ENCODE measurements at regions not wholly inside any gene's neighbourhood (a gene's known extent, or its start where the extent isn't known, plus 50 kb on each side); places are given as distances from the start of the nearest gene placed in this dataset.

DNA sequence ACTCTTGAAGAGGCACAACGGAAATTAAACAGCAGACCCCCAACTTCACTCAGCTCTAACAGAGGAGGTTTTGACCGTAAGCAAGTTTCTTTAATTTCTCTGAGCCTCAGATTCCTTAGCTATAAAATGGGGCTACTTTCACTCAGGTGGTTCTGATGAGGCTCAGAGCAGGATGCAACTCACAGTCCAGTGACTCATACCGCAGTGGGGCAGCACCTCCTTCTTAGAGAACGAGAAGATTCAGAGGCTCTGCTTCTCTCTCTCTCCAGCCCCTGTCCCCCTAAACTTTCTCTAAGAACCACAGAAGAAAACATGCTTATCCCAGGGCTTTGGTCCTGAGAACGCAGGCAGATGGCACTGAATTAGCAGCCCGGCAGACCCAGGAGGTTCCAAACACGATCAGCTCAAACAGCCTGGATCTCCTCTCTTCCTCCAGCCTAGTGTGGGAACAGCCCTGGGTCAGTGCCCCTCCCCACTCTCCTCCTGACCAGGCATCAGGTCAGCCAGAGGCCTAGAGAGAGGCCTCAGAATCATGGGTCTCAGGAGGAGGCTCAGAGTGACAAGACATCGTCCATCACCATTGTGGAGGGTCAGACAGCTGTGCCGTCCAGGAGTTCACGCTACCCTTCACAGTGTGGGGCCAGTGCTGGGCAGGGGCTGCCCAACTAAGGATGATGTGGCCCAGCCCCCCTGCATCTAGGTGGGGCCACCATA lies 433.0 kb downstream of the PTPRU start:
- DNase-seq: no peak
- Mint-ChIP-seq H3K4me3 (no peak overlapping the region), H3K4me1 (no peaks in the 10 kb centered on the region), H3K27ac (no peak overlapping the region), H3K36me3 (ENCODE audit: low read depth) (no peaks in the 10 kb centered on the region), H3K9me3 (no peaks in the 10 kb centered on the region), H3K27me3 (peaks cover 33% of the 10 kb centered on the region)
- intact Hi-C loops (cut with micrococcal nuclease): no loop called here

DNA sequence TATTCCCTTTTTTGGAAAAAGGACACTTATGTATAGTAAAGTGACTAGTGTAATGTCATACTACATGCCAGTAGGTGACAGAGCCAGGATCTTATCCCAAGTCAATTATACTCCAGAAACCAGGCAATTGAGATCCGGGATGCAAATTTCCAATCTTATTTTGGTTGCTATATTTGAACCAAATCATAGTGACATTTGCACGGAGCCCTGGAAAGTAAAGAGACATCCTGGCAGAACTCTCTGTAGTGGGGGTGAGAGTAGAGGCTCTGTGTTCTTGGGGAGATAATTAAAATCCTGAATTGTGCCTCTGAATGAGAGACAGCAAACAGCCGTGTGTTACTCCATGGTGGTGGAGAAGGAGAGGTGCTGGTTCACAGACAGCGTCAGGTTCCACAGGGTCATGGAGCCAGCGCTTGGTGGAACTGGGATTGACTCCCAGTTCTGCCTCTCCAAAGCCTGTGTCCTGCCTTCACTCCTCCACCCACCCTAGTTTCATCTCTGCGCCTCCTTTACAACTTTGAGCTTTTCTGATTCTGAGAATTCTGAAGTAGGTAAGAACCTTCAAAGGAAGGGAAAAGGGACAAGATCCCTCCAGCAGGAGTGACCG lies 432.3 kb downstream of the PTPRU start:
- no peaks in the 10 kb centered on the region for H3K36me3 Mint-ChIP-seq (ENCODE audit: low read depth)
- intact Hi-C loops (cut with micrococcal nuclease): no loop called here
- peaks cover 36% of the 10 kb centered on the region for H3K27me3 Mint-ChIP-seq
- no peaks in the 10 kb centered on the region for H3K9me3 Mint-ChIP-seq
- no peak overlapping the region for H3K4me3 Mint-ChIP-seq
- DNase-seq: no peak
- H3K27ac Mint-ChIP-seq: no peak overlapping the region
- no peaks in the 10 kb centered on the region for H3K4me1 Mint-ChIP-seq

DNA sequence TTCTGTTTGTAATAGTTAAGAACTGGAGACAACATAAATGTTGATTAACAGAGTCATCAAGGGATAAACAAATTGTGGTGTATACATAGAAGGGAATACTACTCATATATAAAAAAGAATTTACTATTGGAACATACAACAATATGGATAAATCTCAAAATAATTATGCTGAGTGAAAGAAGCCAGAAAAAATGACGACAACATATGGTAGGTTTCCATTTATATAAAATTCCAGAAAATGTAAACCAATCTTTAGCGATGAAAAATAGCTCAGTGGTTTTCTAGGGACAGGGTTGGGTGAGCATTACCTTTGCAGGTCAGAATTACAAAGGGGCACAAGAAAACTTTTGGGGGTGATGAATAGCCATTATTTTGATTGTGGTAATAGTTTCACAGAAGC lies 431.6 kb downstream of the PTPRU start:
- H3K4me1 Mint-ChIP-seq: no peaks in the 10 kb centered on the region
- DNase-seq: no peak
- peaks cover 36% of the 10 kb centered on the region for H3K27me3 Mint-ChIP-seq
- no peak overlapping the region for H3K4me3 Mint-ChIP-seq
- H3K9me3 Mint-ChIP-seq: no peaks in the 10 kb centered on the region
- H3K36me3 Mint-ChIP-seq (ENCODE audit: low read depth): no peaks in the 10 kb centered on the region
- intact Hi-C loops (cut with micrococcal nuclease): no loop called here
- H3K27ac Mint-ChIP-seq: no peak overlapping the region

DNA sequence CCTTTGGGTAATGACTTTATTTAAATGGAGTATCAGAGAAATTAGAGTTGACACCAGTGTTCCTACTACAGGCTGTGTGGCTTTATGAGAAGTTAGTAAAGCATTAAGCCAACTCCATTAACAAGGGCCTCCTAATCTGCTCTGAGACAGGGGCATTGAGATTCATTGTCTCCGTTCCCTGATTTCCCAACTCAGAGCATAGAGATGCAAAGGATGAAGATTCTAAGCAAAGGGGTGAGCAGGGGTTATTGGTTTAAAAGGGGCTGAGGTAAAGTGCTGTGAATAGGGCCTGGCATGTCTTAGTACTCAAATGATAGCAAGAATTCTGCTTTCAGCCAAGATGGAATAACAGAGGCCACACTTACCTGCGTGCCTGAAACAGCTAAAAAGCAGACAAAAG lies 428.4 kb downstream of the PTPRU start:
- intact Hi-C loops (cut with micrococcal nuclease): no loop called here
- Mint-ChIP-seq H3K36me3 (ENCODE audit: low read depth) (no peaks in the 10 kb centered on the region), H3K4me3 (no peak overlapping the region), H3K27ac (no peak overlapping the region), H3K4me1 (no peaks in the 10 kb centered on the region), H3K27me3 (peaks cover 47% of the 10 kb centered on the region), H3K9me3 (peaks cover 9% of the 10 kb centered on the region)
- no peak for DNase-seq

DNA sequence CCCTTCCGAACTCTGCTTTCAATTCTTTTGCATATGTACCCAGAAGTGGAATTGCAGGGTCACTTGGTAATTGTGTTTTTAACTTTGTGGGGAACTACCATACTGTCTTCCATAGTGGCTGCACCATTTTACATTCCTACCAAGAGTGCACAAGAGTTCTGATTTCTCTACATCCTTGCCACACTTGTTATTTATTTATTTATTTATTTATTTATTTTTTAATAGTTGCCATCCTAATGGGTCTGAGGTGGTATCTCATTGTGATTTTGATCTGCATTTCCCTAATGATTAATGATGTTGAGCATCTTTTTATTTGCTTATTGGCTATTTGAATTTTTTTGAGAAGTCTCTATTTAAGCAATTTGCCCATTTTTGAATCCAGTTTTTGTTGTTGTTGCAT lies 422.4 kb downstream of the PTPRU start:
- DNase-seq: no peak
- no peak overlapping the region for H3K27ac Mint-ChIP-seq
- H3K4me1 Mint-ChIP-seq: no peaks in the 10 kb centered on the region
- no peaks in the 10 kb centered on the region for H3K36me3 Mint-ChIP-seq (ENCODE audit: low read depth)
- intact Hi-C loops (cut with micrococcal nuclease): no loop called here
- peaks cover 15% of the 10 kb centered on the region for H3K9me3 Mint-ChIP-seq
- peaks cover 17% of the 10 kb centered on the region for H3K27me3 Mint-ChIP-seq
- no peak overlapping the region for H3K4me3 Mint-ChIP-seq

DNA sequence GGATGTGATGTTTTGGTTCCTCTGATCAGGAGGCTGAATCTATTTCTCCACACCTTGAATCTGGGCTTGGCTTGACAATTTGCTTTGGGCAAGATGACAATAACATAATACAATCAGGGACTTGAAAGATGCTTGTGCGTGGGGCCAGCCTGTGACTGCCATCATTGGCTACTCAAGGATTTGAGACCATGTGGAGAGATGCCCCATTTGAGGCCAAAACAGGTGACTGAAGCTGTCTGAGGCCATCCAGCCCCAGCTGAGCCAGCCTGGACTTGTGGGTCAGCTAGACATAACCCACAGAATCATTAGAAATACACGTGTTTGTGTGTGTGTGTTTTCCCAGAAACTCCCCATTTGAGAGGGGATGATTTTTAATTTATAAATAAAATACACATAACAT lies 421.5 kb downstream of the PTPRU start:
- intact Hi-C loops (cut with micrococcal nuclease): no loop called here
- no peak for DNase-seq
- H3K36me3 Mint-ChIP-seq (ENCODE audit: low read depth): no peaks in the 10 kb centered on the region
- no peaks in the 10 kb centered on the region for H3K4me1 Mint-ChIP-seq
- no peak overlapping the region for H3K4me3 Mint-ChIP-seq
- H3K27ac Mint-ChIP-seq: no peak overlapping the region
- H3K27me3 Mint-ChIP-seq: peaks cover 17% of the 10 kb centered on the region
- H3K9me3 Mint-ChIP-seq: peaks cover 15% of the 10 kb centered on the region

DNA sequence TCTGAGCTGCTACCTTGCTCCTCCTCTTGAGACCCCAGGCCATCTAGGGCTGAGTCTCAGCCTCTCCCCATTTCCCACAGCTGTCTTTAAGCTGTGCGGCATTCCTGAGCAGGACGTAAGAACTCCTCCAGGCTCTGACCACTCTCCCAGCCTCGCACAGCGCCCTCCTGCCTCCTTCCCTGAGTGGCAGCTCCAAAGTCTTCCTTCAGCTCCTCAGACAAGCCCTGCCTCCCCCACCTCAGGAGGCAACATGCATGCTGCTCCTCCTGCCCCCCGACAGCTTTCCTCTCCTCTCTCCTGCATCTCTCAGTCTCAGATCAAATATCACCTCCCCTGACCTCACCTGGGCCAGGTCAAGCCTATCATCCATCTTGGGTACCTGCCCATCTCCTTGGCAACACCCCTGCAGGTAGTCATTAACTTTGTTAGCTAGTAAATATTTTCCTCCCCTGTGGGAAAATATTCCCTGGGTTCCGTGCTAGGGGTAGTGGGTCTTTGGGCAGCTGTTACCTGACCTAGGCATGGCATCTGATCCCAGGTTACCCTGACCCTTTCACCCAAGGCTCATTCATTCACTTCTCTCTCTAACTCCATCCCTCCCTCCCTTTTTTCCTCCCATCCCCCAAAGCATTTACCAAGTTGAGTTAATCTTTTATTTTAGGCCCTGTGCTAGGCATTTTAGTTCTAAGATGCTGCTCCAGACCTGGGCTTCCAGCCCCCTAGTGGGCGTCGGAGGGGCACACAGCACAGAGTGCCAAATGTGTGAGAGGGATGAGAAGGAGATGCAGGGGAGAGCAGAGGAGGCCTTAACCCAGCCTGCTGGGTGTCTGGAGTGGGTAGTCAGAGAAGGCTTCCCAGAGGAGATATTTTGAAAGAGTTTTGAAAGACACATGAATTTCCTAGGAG lies 419.9 kb downstream of the PTPRU start:
- H3K27me3 Mint-ChIP-seq: peaks cover 11% of the 10 kb centered on the region
- no peak overlapping the region for H3K4me3 Mint-ChIP-seq
- no peaks in the 10 kb centered on the region for H3K4me1 Mint-ChIP-seq
- H3K36me3 Mint-ChIP-seq (ENCODE audit: low read depth): no peaks in the 10 kb centered on the region
- intact Hi-C loops (cut with micrococcal nuclease): no loop called here
- no peak overlapping the region for H3K27ac Mint-ChIP-seq
- no peak for DNase-seq
- H3K9me3 Mint-ChIP-seq: peaks cover 15% of the 10 kb centered on the region

DNA sequence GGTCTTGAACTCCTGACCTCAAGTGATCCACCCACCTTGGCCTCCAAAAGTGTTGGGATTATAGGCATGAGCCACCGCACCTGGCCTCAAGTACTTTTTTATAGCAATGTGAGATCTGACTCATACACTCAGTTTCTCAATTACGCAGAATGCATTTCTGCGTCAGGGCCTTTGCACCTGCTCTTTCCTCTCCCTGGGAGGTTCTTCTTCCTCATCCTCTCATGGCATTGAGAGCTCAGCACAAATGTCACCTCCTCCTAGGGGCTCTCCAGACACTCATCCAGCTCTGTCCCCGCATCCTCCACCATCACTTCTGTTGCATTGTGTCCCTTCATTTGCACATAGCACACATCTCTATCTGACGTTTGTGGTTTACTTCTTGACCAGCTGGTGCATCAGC lies 418.8 kb downstream of the PTPRU start:
- Mint-ChIP-seq H3K9me3 (peaks cover 8% of the 10 kb centered on the region), H3K4me1 (no peaks in the 10 kb centered on the region), H3K27ac (no peak overlapping the region), H3K36me3 (ENCODE audit: low read depth) (no peaks in the 10 kb centered on the region), H3K27me3 (peaks cover 4% of the 10 kb centered on the region), H3K4me3 (no peak overlapping the region)
- intact Hi-C loops (cut with micrococcal nuclease): no loop called here
- DNase-seq: no peak

DNA sequence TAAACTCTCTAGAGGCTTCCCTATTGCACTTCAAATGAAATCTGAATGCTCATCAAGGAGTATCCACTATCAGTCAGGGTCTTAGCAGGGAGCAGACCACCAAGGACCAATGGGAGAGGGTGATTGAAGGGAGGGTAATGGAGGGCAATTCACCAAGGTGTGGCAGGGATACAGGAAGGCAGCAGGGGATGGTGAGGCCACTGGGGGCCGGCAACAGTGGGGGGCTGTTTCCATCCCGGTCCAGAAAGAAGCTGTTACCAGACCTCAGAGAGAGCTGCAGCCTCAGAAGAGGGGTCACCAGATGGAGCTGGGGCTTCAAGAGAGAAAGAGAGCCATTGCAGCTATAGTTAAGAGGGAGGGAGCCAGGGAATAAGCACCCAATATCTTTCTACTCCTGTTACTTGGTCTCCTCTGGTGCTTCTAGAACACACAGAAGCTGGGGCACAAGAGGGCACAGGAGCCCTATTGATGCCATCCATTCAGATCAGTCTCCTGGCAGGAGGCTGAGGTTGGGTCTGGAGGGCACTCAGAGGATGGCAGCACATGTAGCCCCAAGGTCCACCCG lies 417.6 kb downstream of the PTPRU start:
- DNase-seq: no peak
- H3K36me3 Mint-ChIP-seq (ENCODE audit: low read depth): no peaks in the 10 kb centered on the region
- intact Hi-C loops (cut with micrococcal nuclease): no loop called here
- no peak overlapping the region for H3K4me3 Mint-ChIP-seq
- peaks cover 3% of the 10 kb centered on the region for H3K27me3 Mint-ChIP-seq
- no peak overlapping the region for H3K27ac Mint-ChIP-seq
- H3K9me3 Mint-ChIP-seq: peaks cover 6% of the 10 kb centered on the region
- H3K4me1 Mint-ChIP-seq: no peaks in the 10 kb centered on the region

DNA sequence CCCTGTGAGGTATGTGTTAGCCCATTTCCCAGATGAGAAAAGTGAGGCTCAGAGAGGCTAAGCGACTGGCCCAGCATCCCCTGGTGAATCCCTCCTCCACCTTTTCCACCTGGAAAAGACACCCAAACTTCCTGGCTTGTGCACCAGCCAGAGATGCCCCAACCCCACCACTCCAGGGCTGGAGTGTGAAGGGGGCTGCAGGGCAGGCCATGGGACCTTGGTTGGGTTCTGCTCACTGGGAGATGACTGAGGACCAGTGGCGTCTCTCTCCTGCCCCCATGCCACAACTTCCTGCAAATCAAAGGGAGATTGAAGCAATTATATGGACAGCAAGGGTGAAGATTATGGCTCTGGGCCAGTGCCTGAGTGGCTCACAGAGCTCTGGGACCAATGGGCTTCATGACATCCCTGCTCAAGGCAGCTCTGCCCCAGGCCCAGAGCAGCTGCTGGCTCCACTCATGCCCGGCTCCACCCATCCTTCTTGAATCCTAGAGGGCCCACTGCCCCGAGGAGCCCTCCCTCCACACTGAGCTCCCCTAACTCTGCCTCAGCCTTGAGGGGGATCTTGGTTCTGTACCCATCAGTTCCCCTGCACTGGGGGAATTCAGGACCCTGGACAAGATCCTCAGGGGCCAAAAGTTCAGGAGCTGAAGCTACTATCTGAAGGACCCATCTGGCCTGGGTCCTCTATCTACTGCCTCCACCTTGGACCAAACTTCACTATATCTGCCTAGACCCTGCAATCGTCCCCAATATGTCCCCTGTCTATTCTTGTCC lies 416.9 kb downstream of the PTPRU start:
- Mint-ChIP-seq H3K27me3 (peaks cover 2% of the 10 kb centered on the region), H3K4me1 (no peaks in the 10 kb centered on the region), H3K4me3 (no peak overlapping the region), H3K36me3 (ENCODE audit: low read depth) (no peaks in the 10 kb centered on the region), H3K27ac (no peak overlapping the region), H3K9me3 (peaks cover 2% of the 10 kb centered on the region)
- intact Hi-C loops (cut with micrococcal nuclease): no loop called here
- DNase-seq: no peak

DNA sequence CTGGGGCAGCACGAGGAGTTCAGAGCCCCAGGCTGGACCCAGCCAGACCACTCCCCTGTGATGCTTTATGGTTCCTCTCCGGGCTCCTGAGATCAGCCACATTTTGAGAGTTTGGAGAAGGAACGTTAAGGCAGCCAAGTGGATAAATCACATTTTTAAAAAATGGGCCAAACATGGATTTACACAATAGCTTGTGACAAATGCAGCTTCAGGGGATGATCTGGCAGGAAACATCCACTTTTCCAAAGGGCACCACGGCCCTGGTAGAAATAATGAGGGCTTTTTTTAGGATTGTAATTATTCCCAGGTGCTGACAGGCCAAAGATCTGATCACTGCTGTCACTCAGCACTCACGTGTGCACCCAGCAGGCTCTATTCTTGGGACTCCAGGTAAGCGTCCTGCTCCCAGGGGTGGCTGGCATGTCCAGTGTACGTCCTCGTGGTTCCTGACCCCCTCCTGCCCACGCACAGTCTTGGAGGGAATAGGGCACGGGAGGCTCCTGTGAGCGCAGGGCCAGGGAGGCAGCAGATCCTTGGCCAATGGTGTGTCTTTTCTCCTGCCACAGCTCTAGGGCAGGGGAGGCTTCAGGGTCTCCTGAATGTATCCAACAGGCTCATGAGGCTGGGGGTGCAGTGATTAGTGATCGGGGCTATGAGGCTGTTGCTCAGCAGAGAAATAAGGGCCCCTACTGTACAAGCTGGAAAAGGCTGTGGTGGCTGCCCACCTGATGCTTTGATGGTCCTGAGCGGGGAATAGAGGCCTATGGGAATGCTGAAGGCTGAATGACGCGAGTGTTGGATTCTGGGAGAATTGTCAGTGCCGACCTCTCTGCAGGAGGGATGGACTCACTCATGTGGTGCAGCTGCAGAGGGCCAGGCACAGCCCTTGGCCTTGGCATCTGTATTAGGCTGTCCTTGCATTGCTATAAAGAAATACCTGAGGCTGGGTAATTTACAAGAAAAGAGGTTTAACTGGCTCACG lies 415.7 kb downstream of the PTPRU start:
- no peaks in the 10 kb centered on the region for H3K36me3 Mint-ChIP-seq (ENCODE audit: low read depth)
- intact Hi-C loops (cut with micrococcal nuclease): no loop called here

DNA sequence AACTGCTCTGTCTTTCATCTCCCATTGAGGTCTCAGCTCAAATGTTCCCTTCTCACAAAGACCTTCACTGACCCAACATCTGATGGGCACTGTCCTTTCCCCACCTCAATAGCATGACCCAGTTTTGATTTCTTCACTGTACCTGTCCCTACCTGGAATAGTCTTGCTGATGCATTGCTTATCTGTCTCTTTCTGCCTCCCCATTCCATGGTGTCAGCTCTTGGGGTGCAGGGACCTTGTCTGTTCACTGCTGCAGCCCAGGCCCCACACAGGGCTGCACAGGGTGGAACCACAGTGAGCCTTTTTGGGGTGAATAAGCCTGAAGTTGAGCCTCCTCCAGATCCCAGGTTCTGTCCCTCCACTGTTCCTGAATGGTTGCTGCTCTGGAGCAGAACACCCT lies 414.9 kb downstream of the PTPRU start:
- H3K36me3 Mint-ChIP-seq (ENCODE audit: low read depth): no peaks in the 10 kb centered on the region
- H3K27ac Mint-ChIP-seq: no peak overlapping the region
- intact Hi-C loops (cut with micrococcal nuclease): no loop called here
- H3K9me3 Mint-ChIP-seq: no peaks in the 10 kb centered on the region
- no peak overlapping the region for H3K4me3 Mint-ChIP-seq
- no peaks in the 10 kb centered on the region for H3K4me1 Mint-ChIP-seq
- H3K27me3 Mint-ChIP-seq: peaks cover 5% of the 10 kb centered on the region
- DNase-seq: no peak

More for the DNA sequence above, 415.7 kb downstream of the PTPRU start:
- Mint-ChIP-seq H3K4me3 (no peak overlapping the region), H3K4me1 (no peaks in the 10 kb centered on the region), H3K27ac (no peak overlapping the region), H3K9me3 (no peaks in the 10 kb centered on the region), H3K27me3 (peaks cover 5% of the 10 kb centered on the region)
- no peak for DNase-seq

Data from activated CD4-positive, alpha-beta T cell treated with anti-CD3 and anti-CD28 coated beads, Interleukin-2, amount 10 ng/mL, durations not matched to agents 24 days and 14 days (primary cell).